Right cardiac atrium (tissue), 5 donors: ENCODE measurements at regions not wholly inside any gene's neighbourhood (a gene's known extent, or its start where the extent isn't known, plus 50 kb on each side); places are given as distances from the start of the nearest gene placed in this dataset.

Experiments
- ATAC-seq, 2 donors: fragments of 200-7000 bp; cut with Tn5 transposase; one replicate each; pipeline versions ENCODE4 v1.8.0 to v1.9.1; 2020; ENCODE audit warnings: moderate library complexity in 2 of 2, mild to moderate bottlenecking in 1 of 2
- DNase-seq, 3 donors: peaks; one replicate each; pipeline ENCODE4 v3.0.0-alpha.2; 2020
- H3K27ac ChIP-seq: one replicate; pipeline ENCODE4 v1.5.1; 2013; ENCODE audit warnings: mild to moderate bottlenecking, low read length, control low read depth, moderate library complexity
- H3K27me3 ChIP-seq: one replicate; pipeline ENCODE4 v1.6.1; 2013; ENCODE audit not compliant: control insufficient read depth, insufficient read depth
- H3K4me1 ChIP-seq: one replicate; pipeline ENCODE4 v1.6.1; 2013; ENCODE audit warnings: low read length; ENCODE audit not compliant: control insufficient read depth, insufficient read depth
- H3K4me3 ChIP-seq: one replicate; pipeline ENCODE4 v1.5.1; 2013; ENCODE audit warnings: low read length, control low read depth
- H3K9me3 ChIP-seq: one replicate; pipeline ENCODE4 v1.6.1; 2013; ENCODE audit warnings: low read length; ENCODE audit not compliant: control insufficient read depth
- WGBS: extraction: QIAGEN DNeasy Blood & Tissue Kit; methylation state at CpG from one replicate; pipeline ENCODE4 v1.1.7; 2013; 5-methylcytosine and 5-hydroxymethylcytosine counted together
- intact Hi-C, 4 donors: fragments of 100-400 bp; cut with DNase I; formaldehyde crosslinking; loops; one replicate each; pipeline versions ENCODE4 v1.11.0 to v1.14.0; 2022 to 2023
- donor health status: healthy with polysubstance abuse.
- donor health status: DM: no; HTN: yes; CAD: no.
- donor health status: DM: no; HTN: no; CAD: no.
- donor health status: DM: no; HTN: yes; CAD: no; lungs with severe emphysema.
- donor health status: DM: yes; HTN: yes; CAD: no.

- DNase-seq = no peak
- 78% methylated on average over 1 of the region's 1 CpG for WGBS
- Histone ChIP-seq H3K27me3 (no peaks in the 10 kb centered on the region), H3K27ac (no peak overlapping the region), H3K4me1 (no peaks in the 10 kb centered on the region), H3K9me3 (no peaks in the 10 kb centered on the region), H3K4me3 (no peak overlapping the region)
- ATAC-seq = no peak
- intact Hi-C loops = no loop called here
Observed at GRCh38 chr5:84637662-84638375, 253.1 kb upstream of the EDIL3 start.

- Histone ChIP-seq H3K27me3 (no peaks in the 10 kb centered on the region), H3K27ac (no peak overlapping the region), H3K4me1 (no peaks in the 10 kb centered on the region), H3K9me3 (no peaks in the 10 kb centered on the region), H3K4me3 (no peak overlapping the region)
- WGBS = 93% methylated on average over 22 of the region's 22 CpGs
- ATAC-seq (peak in 1 of 2 donors; percentile 31), DNase-seq (peak in 2 of 3 donors; percentile 33 to 49)
- intact Hi-C loops = no loop called here
Observed at GRCh38 chr5:84635235-84636055, 250.8 kb upstream of the EDIL3 start.

GRCh38 chr5:84634256-84634655, 249.6 kb upstream of the EDIL3 start:
- H3K4me3 ChIP-seq = no peak overlapping the region
- DNase-seq = peak in 1 of 3 donors; percentile 51
- H3K27me3 ChIP-seq = no peaks in the 10 kb centered on the region
- ATAC-seq = no peak
- 87% methylated on average over 11 of the region's 11 CpGs for WGBS
- intact Hi-C loops = no loop called here
- H3K27ac ChIP-seq = no peak overlapping the region
- no peaks in the 10 kb centered on the region for H3K9me3 ChIP-seq
- no peaks in the 10 kb centered on the region for H3K4me1 ChIP-seq

GRCh38 chr5:84632418-84632817, 247.7 kb upstream of the EDIL3 start:
- H3K4me3 ChIP-seq = no peak overlapping the region
- no peaks in the 10 kb centered on the region for H3K27me3 ChIP-seq
- WGBS = 84% methylated on average over 3 of the region's 3 CpGs
- no peak overlapping the region for H3K27ac ChIP-seq
- no peak for DNase-seq
- H3K9me3 ChIP-seq = no peaks in the 10 kb centered on the region
- intact Hi-C loops = no loop called here
- H3K4me1 ChIP-seq = no peaks in the 10 kb centered on the region
- no peak for ATAC-seq

GRCh38 chr5:84628918-84629317, 244.2 kb upstream of the EDIL3 start:
- Histone ChIP-seq H3K27me3 (no peaks in the 10 kb centered on the region), H3K9me3 (no peaks in the 10 kb centered on the region), H3K4me1 (no peaks in the 10 kb centered on the region), H3K4me3 (no peak overlapping the region), H3K27ac (no peak overlapping the region)
- DNase-seq = no peak
- 86% methylated on average over 2 of the region's 2 CpGs for WGBS
- intact Hi-C loops = no loop called here
- no peak for ATAC-seq

GRCh38 chr5:84623019-84623418, 238.3 kb upstream of the EDIL3 start:
- WGBS = 23% methylated on average over 2 of the region's 2 CpGs
- no peak for ATAC-seq
- intact Hi-C loops = no loop called here
- Histone ChIP-seq H3K4me1 (no peaks in the 10 kb centered on the region), H3K27me3 (no peaks in the 10 kb centered on the region), H3K4me3 (no peak overlapping the region), H3K27ac (no peak overlapping the region), H3K9me3 (no peaks in the 10 kb centered on the region)
- no peak for DNase-seq

- DNase-seq (no peak), ATAC-seq (no peak)
- Histone ChIP-seq H3K9me3 (no peaks in the 10 kb centered on the region), H3K4me1 (no peaks in the 10 kb centered on the region), H3K27me3 (no peaks in the 10 kb centered on the region), H3K4me3 (no peak overlapping the region), H3K27ac (no peak overlapping the region)
- 66% methylated on average over 3 of the region's 3 CpGs for WGBS
- intact Hi-C loops = no loop called here
Observed at GRCh38 chr5:84622461-84622860, 237.8 kb upstream of the EDIL3 start.

- ATAC-seq = no peak
- WGBS = 38% methylated on average over 1 of the region's 1 CpG
- Histone ChIP-seq H3K27ac (no peak overlapping the region), H3K4me3 (no peak overlapping the region), H3K9me3 (no peaks in the 10 kb centered on the region), H3K27me3 (no peaks in the 10 kb centered on the region), H3K4me1 (no peaks in the 10 kb centered on the region)
- no peak for DNase-seq
- intact Hi-C loops = no loop called here
Observed at GRCh38 chr5:84618262-84618661, 233.6 kb upstream of the EDIL3 start.

GRCh38 chr5:84614906-84615305, 230.2 kb upstream of the EDIL3 start:
- DNase-seq (no peak), ATAC-seq (no peak)
- Histone ChIP-seq H3K4me1 (no peaks in the 10 kb centered on the region), H3K4me3 (no peak overlapping the region), H3K27me3 (no peaks in the 10 kb centered on the region), H3K27ac (no peak overlapping the region), H3K9me3 (no peaks in the 10 kb centered on the region)
- 66% methylated on average over 3 of the region's 3 CpGs for WGBS
- intact Hi-C loops = no loop called here

GRCh38 chr5:84606784-84607183, 222.1 kb upstream of the EDIL3 start:
- no peaks in the 10 kb centered on the region for H3K9me3 ChIP-seq
- 80% methylated on average over 5 of the region's 5 CpGs for WGBS
- no peaks in the 10 kb centered on the region for H3K27me3 ChIP-seq
- no peaks in the 10 kb centered on the region for H3K4me1 ChIP-seq
- no peak overlapping the region for H3K27ac ChIP-seq
- DNase-seq (no peak), ATAC-seq (no peak)
- H3K4me3 ChIP-seq = no peak overlapping the region
- intact Hi-C loops = no loop called here

GRCh38 chr5:84605241-84605640, 220.6 kb upstream of the EDIL3 start:
- H3K4me1 ChIP-seq = no peaks in the 10 kb centered on the region
- H3K4me3 ChIP-seq = no peak overlapping the region
- H3K27me3 ChIP-seq = no peaks in the 10 kb centered on the region
- WGBS = 46% methylated on average over 3 of the region's 3 CpGs
- intact Hi-C loops = no loop called here
- no peaks in the 10 kb centered on the region for H3K9me3 ChIP-seq
- ATAC-seq = no peak
- no peak overlapping the region for H3K27ac ChIP-seq
- DNase-seq = no peak
